SJSA1 (cell line): ENCODE measurements at regions not wholly inside any gene's neighbourhood (a gene's known extent, or its start where the extent isn't known, plus 50 kb on each side); places are given as distances from the start of the nearest gene placed in this dataset.
A peak's percentile ranks its signal among the peaks of the same experiment; 100 is the strongest.
"Not testable (repeated sequence)": the region's sequence is repeated elsewhere in the genome, so short reads cannot be mapped to it uniquely, and the experiment has no call there.

Source experiments
- DNase-seq, 2 experiments: peaks; one replicate each; pipeline ENCODE4 v3.0.0-alpha.2; 2015 to 2020; ENCODE audit warnings: low spot score in 2 of 2, low read depth in 1 of 2
- H3K27ac ChIP-seq: fragments of 250-450 bp; sonication (Bioruptor Pico); 2 replicates; pipeline ENCODE4 v1.5.1; 2020; ENCODE audit warnings: mild to moderate bottlenecking, moderate library complexity
- H3K27me3 ChIP-seq: fragments of 250-450 bp; sonication (Bioruptor Pico); replicated peaks from 2 replicates; pipeline ENCODE4 v1.5.1; 2020; ENCODE audit warnings: mild to moderate bottlenecking, moderate library complexity
- H3K36me3 ChIP-seq: fragments of 250-450 bp; sonication (Bioruptor Pico); 2 replicates; pipeline ENCODE4 v1.5.1; 2020; ENCODE audit warnings: mild to moderate bottlenecking
- H3K4me1 ChIP-seq: fragments of 250-450 bp; sonication (Bioruptor Pico); replicated peaks from 2 replicates; pipeline ENCODE4 v1.6.1; 2021; ENCODE audit warnings: mild to moderate bottlenecking
- H3K4me3 ChIP-seq: fragments of 250-450 bp; sonication (Bioruptor Pico); 2 replicates; pipeline ENCODE4 v1.5.1; 2020; ENCODE audit warnings: mild to moderate bottlenecking
- H3K9me3 ChIP-seq: fragments of 250-450 bp; sonication (Bioruptor Pico); replicated peaks from 2 replicates; pipeline ENCODE4 v1.5.1; 2020; ENCODE audit warnings: mild to moderate bottlenecking

DNA sequence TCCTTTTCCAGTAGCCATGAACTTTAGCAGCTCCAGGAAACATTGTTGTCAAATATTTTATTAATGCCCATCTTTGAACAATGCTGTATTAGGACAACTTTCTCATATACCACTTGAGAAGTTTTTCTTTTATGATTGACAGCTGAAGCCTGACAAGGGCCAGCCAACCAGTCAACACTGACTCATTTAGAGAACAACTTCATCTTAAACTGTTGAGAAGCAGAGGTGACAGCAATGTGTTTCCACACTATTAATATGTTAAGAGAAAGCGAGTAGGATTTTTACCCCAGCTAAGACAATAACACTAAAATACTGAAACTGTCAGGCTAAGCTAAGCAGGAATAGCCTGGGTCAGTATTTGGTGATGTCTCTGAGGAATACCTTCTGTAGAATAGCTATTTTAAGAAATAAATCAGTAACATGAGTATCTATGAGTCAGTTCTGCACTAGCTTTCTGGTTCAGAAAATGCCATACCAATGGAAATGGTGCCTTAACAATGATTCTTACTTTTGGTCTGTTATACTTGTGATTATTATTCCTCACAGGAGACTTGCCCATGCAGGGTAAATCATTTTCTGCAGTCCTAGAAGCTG, 168.8 kb upstream of the POT1 start:
- no peaks in the 10 kb centered on the region for H3K36me3 ChIP-seq
- H3K9me3 ChIP-seq = no peaks in the 10 kb centered on the region
- H3K4me3 ChIP-seq = no peak overlapping the region
- H3K27me3 ChIP-seq = no peaks in the 10 kb centered on the region
- no peak overlapping the region for H3K27ac ChIP-seq
- no peaks in the 10 kb centered on the region for H3K4me1 ChIP-seq
- no peak for DNase-seq

DNA sequence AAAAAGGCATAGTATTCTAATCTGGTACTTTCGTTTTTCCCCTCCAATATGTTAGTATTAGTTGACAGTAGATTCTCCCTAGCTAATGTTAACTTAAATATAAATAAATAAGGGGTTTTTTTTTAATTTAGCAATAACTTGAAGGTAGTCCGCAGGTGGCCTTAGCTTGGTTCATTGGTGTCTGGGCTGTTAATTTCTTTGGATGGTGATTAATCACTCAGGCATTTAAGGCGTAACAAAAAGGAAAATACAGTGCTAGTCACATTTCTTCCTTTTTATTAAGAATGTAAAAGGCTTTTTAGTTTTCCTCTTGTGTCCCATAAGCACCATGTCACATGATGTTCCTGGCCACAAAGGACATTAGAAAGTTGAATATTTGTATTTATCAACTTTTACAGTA, 161.0 kb upstream of the POT1 start:
- no peak for DNase-seq
- no peaks in the 10 kb centered on the region for H3K9me3 ChIP-seq

DNA sequence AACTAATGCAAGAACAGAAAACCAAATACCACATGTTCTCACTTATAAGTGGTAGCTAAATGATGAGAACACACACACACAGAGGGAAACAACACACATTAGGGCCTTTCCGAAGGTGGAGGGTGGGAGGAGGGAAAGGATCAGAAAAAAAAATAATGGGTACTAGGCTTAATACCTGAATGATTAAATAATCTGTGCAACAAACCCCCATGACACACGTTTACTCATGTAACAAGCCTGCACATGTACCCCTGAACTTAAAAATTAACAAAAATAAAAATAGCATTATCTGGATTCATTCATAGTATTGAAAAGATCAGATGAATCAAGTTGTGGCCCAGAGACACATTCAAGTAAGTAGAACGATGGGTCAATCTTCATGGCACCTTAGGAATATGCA, 159.5 kb upstream of the POT1 start:
- no peak overlapping the region for H3K27ac ChIP-seq

More for the DNA sequence above, 161.0 kb upstream of the POT1 start:
- Histone ChIP-seq H3K27ac (no peak overlapping the region), H3K36me3 (no peaks in the 10 kb centered on the region), H3K27me3 (no peaks in the 10 kb centered on the region), H3K4me3 (no peak overlapping the region), H3K4me1 (no peaks in the 10 kb centered on the region)

DNA sequence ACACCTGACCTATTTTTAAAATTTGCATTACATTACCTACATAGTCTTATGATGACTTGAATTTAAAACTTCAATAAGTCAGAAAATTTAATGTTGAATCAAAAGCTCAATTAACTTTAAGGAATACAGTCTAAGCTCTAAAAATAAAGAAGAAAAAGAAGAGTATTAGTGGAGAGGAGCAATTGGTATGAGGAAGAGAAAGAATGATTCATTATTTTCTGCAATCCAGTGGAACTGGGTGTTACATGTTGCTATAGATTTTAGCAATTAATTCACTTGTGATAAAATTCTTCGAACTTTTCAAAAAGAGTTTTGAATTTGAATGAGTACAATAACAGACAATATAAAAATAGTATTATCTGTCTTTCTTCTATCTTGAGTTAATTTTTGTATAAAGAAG, 158.9 kb upstream of the POT1 start:
- H3K27me3 ChIP-seq = no peaks in the 10 kb centered on the region
- no peaks in the 10 kb centered on the region for H3K36me3 ChIP-seq
- H3K4me3 ChIP-seq = no peak overlapping the region
- H3K9me3 ChIP-seq = no peaks in the 10 kb centered on the region
- no peak for DNase-seq
- H3K4me1 ChIP-seq = no peaks in the 10 kb centered on the region
- no peak overlapping the region for H3K27ac ChIP-seq

More for the DNA sequence above, 159.5 kb upstream of the POT1 start:
- H3K36me3 ChIP-seq = no peaks in the 10 kb centered on the region
- no peak for DNase-seq
- H3K27me3 ChIP-seq = no peaks in the 10 kb centered on the region
- no peak overlapping the region for H3K4me3 ChIP-seq
- H3K9me3 ChIP-seq = no peaks in the 10 kb centered on the region
- no peaks in the 10 kb centered on the region for H3K4me1 ChIP-seq

DNA sequence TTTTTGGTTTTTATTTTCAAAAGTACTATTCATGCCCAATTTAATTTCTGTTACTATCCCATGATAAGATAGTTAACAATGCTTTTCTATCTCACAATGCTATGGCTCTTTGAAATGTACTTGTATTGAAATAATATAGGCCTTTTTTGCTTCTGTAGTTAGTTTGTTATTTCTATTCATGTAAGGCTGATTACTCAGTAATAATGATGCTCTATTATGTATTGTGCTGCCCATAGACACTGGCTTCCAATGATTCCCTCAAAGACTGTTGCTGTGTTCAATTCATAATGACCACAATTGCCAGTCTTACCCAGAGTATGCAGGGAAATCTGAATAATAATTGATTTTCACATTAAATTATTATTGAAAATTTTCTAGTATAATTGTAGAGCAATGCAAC, 155.5 kb upstream of the POT1 start:
- Histone ChIP-seq H3K9me3 (no peaks in the 10 kb centered on the region), H3K4me3 (no peak overlapping the region), H3K27ac (no peak overlapping the region), H3K36me3 (no peaks in the 10 kb centered on the region), H3K4me1 (no peaks in the 10 kb centered on the region), H3K27me3 (no peaks in the 10 kb centered on the region)
- no peak for DNase-seq

DNA sequence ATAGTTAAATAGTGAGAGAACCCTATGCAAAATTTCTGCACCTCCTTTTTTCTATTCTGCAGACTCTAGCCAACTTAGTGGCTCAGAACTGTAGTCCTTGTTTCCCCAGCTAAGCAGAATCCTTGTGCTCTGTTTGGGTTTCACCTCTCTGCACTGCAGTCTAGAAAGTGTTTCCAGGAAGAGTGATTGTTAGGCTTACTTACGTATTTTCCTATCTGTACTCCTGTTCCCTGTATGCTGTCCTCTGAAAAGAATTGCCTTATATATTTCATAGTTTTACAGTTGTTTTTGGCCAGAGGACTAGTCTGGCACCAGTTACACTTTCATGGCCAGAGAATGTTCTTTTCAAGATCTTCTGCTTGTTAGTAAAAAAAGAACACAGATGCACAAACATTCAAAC, 154.6 kb upstream of the POT1 start:
- Histone ChIP-seq H3K9me3 (no peaks in the 10 kb centered on the region), H3K4me3 (no peak overlapping the region), H3K27ac (no peak overlapping the region), H3K36me3 (no peaks in the 10 kb centered on the region), H3K27me3 (no peaks in the 10 kb centered on the region), H3K4me1 (no peaks in the 10 kb centered on the region)
- no peak for DNase-seq

DNA sequence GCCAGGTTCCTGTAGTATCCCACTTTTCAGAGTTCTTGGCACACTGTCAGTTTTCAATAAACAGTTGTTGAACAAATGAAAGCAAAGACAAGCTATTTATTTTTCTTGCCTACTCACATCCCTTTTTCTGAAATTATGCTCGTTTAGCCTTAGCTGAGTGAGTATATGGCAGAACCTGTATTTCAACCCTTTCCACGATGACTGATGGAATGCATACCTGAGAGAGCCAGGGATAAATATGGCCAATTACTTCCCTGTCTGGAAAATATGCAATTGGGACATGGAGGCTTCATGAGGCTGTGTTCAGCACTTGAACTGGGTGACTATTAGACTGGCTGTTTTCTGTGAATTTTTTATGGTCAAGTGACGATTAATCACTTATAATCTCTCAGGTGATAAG, 144.5 kb upstream of the POT1 start:
- H3K9me3 ChIP-seq = no peaks in the 10 kb centered on the region
- no peaks in the 10 kb centered on the region for H3K27me3 ChIP-seq
- no peak for DNase-seq
- H3K27ac ChIP-seq = no peak overlapping the region
- H3K4me1 ChIP-seq = peaks cover 4% of the 10 kb centered on the region; the same call in 1 of the 2 replicates
- no peaks in the 10 kb centered on the region for H3K36me3 ChIP-seq
- H3K4me3 ChIP-seq = no peak overlapping the region

DNA sequence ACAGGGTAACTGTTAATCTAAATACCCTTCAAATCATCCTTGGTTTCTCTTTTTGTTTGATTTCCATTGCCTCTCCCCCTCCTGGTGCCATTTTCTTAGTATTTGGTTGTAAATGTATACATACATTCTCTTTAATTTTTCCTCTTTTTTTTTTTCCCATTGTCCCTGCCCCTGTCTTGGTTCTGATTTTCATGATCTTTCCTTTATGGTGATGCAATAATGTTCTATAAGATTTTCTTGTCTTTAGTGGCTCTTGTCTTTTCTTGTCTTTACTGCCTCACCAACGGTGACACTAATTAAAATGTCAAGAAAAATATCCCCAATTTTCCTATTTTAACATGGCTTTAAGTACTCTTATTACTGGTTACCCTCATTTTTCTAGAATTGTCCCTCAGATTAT, 135.9 kb upstream of the POT1 start:
- no peak for DNase-seq
- H3K4me1 ChIP-seq = peaks cover 19% of the 10 kb centered on the region
- H3K4me3 ChIP-seq = no peak overlapping the region
- H3K27ac ChIP-seq = no peak overlapping the region
- H3K9me3 ChIP-seq = no peaks in the 10 kb centered on the region
- no peaks in the 10 kb centered on the region for H3K36me3 ChIP-seq
- H3K27me3 ChIP-seq = no peaks in the 10 kb centered on the region

DNA sequence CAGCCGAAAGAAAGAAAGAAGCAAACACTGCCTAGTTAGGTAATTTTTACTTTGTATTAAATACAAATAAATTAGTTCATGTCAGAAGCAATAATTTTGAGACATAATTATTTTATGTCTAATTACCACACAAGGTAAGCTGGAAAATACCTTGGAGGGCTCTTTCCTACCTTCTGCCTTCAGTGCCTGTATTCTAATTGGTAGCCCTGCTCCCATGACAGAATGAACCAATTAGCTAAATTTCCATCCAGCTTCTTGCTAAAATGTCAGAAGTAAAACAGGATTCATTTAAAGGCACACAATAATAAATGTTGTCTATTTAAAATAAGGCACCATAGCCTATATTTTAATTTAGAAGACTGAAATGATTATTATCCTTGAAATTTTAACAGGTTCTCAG, 135.4 kb upstream of the POT1 start:
- Histone ChIP-seq H3K9me3 (no peaks in the 10 kb centered on the region), H3K4me3 (no peak overlapping the region), H3K27ac (no peak overlapping the region), H3K4me1 (peaks cover 24% of the 10 kb centered on the region), H3K27me3 (no peaks in the 10 kb centered on the region), H3K36me3 (no peaks in the 10 kb centered on the region)
- no peak for DNase-seq

DNA sequence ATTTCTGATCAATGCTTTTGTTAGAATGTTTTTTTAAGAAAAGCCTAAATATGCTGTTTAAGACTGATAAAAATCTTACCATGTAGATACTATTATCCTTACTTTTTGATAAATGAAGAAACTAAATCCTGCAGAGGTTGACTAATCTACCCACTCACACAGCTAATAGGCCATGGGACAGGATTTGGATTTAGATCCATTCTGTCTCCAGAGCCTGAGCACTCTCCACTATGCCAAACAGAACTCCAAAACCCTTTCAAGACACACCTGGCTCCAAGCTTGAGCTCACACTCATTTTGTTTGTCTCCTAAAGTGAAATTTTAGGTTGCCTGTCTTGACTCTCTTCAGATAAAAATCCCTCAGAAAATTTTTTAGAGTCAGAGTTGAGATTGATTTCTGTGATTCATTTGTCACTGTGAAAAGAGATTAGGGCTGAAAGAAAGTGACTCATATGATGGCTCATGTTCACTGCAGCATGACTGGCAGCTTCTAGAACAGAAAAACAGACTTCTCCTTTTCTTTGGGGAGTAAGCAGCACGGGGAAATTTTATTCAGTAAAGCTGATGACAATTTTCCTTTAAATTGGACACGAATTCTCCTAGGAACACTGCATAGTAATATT, 132.3 kb upstream of the POT1 start:
- Histone ChIP-seq H3K27ac (peak overlapping the region; percentile 65), H3K4me1 (peaks cover 25% of the 10 kb centered on the region), H3K9me3 (no peaks in the 10 kb centered on the region), H3K27me3 (no peaks in the 10 kb centered on the region), H3K4me3 (no peak overlapping the region), H3K36me3 (no peaks in the 10 kb centered on the region)
- DNase-seq = peak in 1 of 2 experiments; percentile 57

DNA sequence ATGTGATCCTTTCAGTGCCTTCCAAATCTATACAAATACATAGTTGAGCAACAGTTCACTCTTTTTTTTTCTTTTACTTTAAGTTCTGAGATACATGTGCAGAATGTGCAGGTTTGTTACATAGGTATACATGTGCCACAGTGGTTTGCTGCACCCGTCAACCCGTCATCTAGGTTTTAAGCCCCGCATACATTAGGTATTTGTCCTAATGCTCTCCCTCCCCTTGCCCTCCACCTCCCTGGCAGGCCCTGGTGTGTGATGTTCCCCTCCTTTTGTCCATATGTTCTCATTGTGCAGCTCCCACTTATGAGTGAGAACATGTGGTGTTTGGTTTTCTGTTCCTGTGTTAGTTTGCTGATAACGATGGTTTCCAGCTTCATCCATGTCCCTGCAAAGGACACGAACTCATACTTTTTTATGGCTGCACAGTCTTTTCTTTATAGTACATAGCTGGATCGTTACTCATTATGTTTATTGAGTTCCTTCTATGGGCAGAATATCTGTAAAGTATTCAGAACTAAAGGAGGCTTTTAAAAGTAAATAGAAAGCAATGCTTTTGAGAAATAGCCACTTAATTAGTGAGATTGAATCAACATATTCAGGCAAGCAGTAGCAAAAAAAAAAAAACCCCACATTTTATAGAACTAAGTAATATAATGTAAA, 131.6 kb upstream of the POT1 start:
- not testable (repeated sequence) for H3K36me3 ChIP-seq, H3K27me3 ChIP-seq, H3K4me3 ChIP-seq, H3K9me3 ChIP-seq
- Histone ChIP-seq H3K27ac (peak overlapping the region; percentile 65), H3K4me1 (peaks cover 25% of the 10 kb centered on the region)
- DNase-seq = peak in 1 of 2 experiments; percentile 41

DNA sequence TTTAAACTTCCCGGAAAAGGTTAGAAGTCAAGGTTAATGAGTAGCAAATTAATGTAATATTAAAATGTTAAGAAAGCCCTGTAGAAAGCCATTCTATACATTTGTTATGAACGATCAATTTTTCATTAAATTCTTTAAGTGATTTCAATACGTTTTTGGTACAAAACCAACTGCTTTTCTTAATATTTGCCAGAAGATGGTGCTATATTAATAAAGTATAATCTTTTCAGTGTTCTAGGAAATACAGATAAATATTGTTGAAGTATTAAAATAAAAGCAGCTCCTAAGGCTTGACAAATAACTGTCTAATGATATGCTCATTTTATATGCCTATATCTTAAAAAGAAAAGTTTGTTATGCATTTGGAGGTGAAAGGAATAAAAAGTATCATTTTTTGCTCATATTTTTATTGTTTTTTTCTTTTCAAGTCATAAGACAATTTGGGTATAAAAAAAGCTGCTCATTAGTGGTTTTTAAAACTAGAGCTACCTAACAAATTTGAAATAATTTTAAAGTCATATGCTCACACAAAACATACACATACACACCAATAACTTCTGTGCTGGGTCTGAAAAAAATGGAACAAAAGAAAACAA, 130.3 kb upstream of the POT1 start:
- Histone ChIP-seq H3K4me3 (no peak overlapping the region), H3K4me1 (peaks cover 25% of the 10 kb centered on the region), H3K36me3 (no peaks in the 10 kb centered on the region), H3K9me3 (no peaks in the 10 kb centered on the region), H3K27ac (no peak overlapping the region), H3K27me3 (no peaks in the 10 kb centered on the region)
- peak in 1 of 2 experiments; percentile 7 for DNase-seq

DNA sequence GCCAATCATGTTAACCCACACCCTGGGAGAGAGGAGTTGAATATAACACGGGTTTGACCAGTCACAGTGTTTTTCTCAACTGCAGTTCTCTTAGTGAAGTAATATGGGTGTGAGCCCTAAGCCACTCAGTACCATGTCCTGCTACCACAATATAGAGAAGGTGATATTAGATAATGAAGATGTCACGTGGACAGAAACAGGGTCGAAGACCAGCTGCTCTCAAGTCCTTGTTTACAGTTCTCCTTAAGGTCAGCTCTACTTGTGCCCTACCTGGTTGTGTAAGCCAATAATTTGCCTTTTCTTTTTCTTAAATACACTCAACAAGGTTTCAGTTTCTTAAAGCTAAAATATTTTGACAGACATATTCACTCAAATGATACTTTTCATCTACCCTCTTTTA, 128.3 kb upstream of the POT1 start:
- H3K27me3 ChIP-seq = no peaks in the 10 kb centered on the region
- DNase-seq = no peak
- H3K9me3 ChIP-seq = no peaks in the 10 kb centered on the region
- H3K36me3 ChIP-seq = no peaks in the 10 kb centered on the region
- H3K4me3 ChIP-seq = no peak overlapping the region
- no peak overlapping the region for H3K27ac ChIP-seq
- H3K4me1 ChIP-seq = peaks cover 25% of the 10 kb centered on the region

DNA sequence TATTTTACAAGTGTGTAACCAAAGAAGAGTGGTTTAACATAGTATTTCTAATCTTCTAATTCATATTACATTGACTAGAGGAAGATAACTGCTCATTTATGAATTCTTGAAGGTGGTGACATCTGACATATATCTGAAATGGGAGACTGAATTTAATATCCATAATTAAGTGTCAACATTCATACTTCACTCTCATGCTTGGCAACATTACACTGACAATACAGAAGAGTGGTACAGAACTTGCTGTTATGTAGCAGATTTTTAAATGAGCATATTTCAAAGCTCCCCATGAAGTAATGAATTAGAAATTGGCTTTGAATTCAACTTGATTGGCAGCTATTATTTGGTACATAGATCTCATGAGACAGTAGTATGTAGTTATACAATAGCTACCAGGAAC, 125.8 kb upstream of the POT1 start:
- no peak overlapping the region for H3K4me3 ChIP-seq
- DNase-seq = no peak
- no peaks in the 10 kb centered on the region for H3K27me3 ChIP-seq
- peaks cover 5% of the 10 kb centered on the region for H3K4me1 ChIP-seq
- H3K9me3 ChIP-seq = no peaks in the 10 kb centered on the region
- H3K36me3 ChIP-seq = no peaks in the 10 kb centered on the region
- H3K27ac ChIP-seq = no peak overlapping the region
